HCT116 (cell line): ENCODE measurements at regions not wholly inside any gene's neighbourhood (a gene's known extent, or its start where the extent isn't known, plus 50 kb on each side); places are given as distances from the start of the nearest gene placed in this dataset.

Experiments used
- ATAC-seq: fragments of 200-7000 bp; cut with Tn5 transposase; 2 replicates; pipeline ENCODE4 v1.9.1; 2020; ENCODE audit warnings: mild to moderate bottlenecking, moderate library complexity
- BruUV-seq: library from RNA; stranded (reverse); fragments of 400-500 nt; replicated peaks from 2 replicates; lab custom pipeline; 2021; lab: Mats Ljungman, UMichigan
- CTCF ChIA-PET: fragments of 300-600 bp; sonication (Branson Sonifier 250); formaldehyde crosslinking; loops from one replicate; lab custom pipeline; 2021; ENCODE audit warnings: antibody characterized with exemption; lab: Charles Lee
- POLR2A ChIA-PET: fragments of 300-600, 350-600 bp; sonication (Branson Sonifier 250); formaldehyde crosslinking; loops from one replicate; lab custom pipeline; 2021; ENCODE audit warnings: antibody characterized with exemption; lab: Charles Lee
- RAD21 ChIA-PET, 2 experiments: fragments of 300-600 bp; sonication (Branson Sonifier 250); formaldehyde crosslinking; loops; one replicate each; lab custom pipeline; 2023; ENCODE audit warnings: low total read pairs in 2 of 2; ENCODE audit not compliant: uncharacterized antibody in 2 of 2, unreplicated experiment in 2 of 2, low non-redundant PET in 1 of 2; lab: Charles Lee
- DNase-seq: peaks from one replicate; pipeline ENCODE4 v3.0.0-alpha.2; 2010; ENCODE audit warnings: low read depth, low spot score
- H2AFZ ChIP-seq: fragments of 200-600 bp; shearing (Covaris generic), sonication (generic); 2 replicates; pipeline ENCODE4 v1.6.1; 2017; ENCODE audit warnings: low read depth, mixed run types, mixed read lengths, antibody characterized with exemption, low read length; ENCODE audit not compliant: poor library complexity, severe bottlenecking
- H3K27ac ChIP-seq: 2 replicates; pipeline ENCODE4 v1.5.1; 2012; ENCODE audit warnings: low read depth, low read length
- H3K27me3 ChIP-seq: fragments of 200-600 bp; sonication (generic); 2 replicates; pipeline ENCODE4 v1.6.1; 2016; ENCODE audit warnings: mixed run types, low read length, mixed read lengths; ENCODE audit not compliant: insufficient read depth
- H3K36me3 ChIP-seq, 2 experiments: fragments of 200-500 bp in 1 of 2; fragments of 200-600 bp in 1 of 2; sonication (Bioruptor generic) in 1 of 2; sonication (generic) in 1 of 2; 2 replicates each; pipeline versions ENCODE4 v1.5.1 to v1.6.1; 2014 to 2016; ENCODE audit warnings: low read length in 2 of 2, inconsistent platforms in 1 of 2, mixed read lengths in 1 of 2, mixed run types in 1 of 2; ENCODE audit not compliant: insufficient read depth in 2 of 2, control insufficient read depth in 1 of 2
- H3K4me1 ChIP-seq, 2 experiments: fragments of 200-600 bp in 1 of 2; sonication (generic) in 1 of 2; 2 replicates each; pipeline versions ENCODE4 v1.5.1 to v1.6.1; 2012 to 2017; ENCODE audit warnings: low read length in 2 of 2, inconsistent platforms in 1 of 2, mild to moderate bottlenecking in 1 of 2, mixed read lengths in 1 of 2, mixed run types in 1 of 2, moderate library complexity in 1 of 2; ENCODE audit not compliant: insufficient read depth in 2 of 2, control insufficient read depth in 1 of 2
- H3K4me2 ChIP-seq: fragments of 200-600 bp; sonication (generic); 2 replicates; pipeline ENCODE4 v1.6.1; 2017; ENCODE audit warnings: mixed run types, low read length, mixed read lengths
- H3K4me3 ChIP-seq, 2 experiments: fragments of 200-600 bp in 1 of 2; sonication (generic) in 1 of 2; replicated peaks in 1 of 2; 2 replicates each; pipeline ENCODE4 v1.5.1; 2011 to 2016; ENCODE audit warnings: low read length in 2 of 2, control low read depth in 1 of 2, low read depth in 1 of 2, mild to moderate bottlenecking in 1 of 2, mixed read lengths in 1 of 2, mixed run types in 1 of 2
- H3K79me2 ChIP-seq: fragments of 200-600 bp; sonication (generic); 2 replicates; pipeline ENCODE4 v1.6.1; 2017; ENCODE audit warnings: mild to moderate bottlenecking, mixed run types, low read length, moderate library complexity, mixed read lengths; ENCODE audit not compliant: insufficient read depth
- H3K9ac ChIP-seq: fragments of 200-600 bp; sonication (generic); 2 replicates; pipeline ENCODE4 v1.6.1; 2016; ENCODE audit warnings: low read length, mixed read lengths
- H3K9me2 ChIP-seq: fragments of 200-600 bp; sonication (generic), shearing (Covaris generic); 2 replicates; pipeline ENCODE4 v1.6.1; 2017; ENCODE audit warnings: mixed run types, mild to moderate bottlenecking, moderate library complexity; ENCODE audit not compliant: insufficient read depth
- H3K9me3 ChIP-seq, 2 experiments: fragments of 200-500 bp in 1 of 2; fragments of 200-600 bp in 1 of 2; sonication (Bioruptor generic) in 1 of 2; sonication (generic) in 1 of 2; 2 replicates each; pipeline ENCODE4 v1.6.1; 2014 to 2017; ENCODE audit warnings: low read length in 2 of 2, mixed read lengths in 2 of 2, inconsistent platforms in 1 of 2, low read depth in 1 of 2, mild to moderate bottlenecking in 1 of 2, mixed run types in 1 of 2, moderate library complexity in 1 of 2; ENCODE audit not compliant: control insufficient read depth in 1 of 2, insufficient read depth in 1 of 2
- H4K20me1 ChIP-seq: fragments of 200-600 bp; sonication (generic), shearing (Covaris generic); 2 replicates; pipeline ENCODE4 v1.6.1; 2017; ENCODE audit warnings: mixed run types, mild to moderate bottlenecking, moderate library complexity; ENCODE audit not compliant: insufficient read depth
- ATF3 ChIP-seq: IDR thresholded peaks from 2 replicates; pipeline ENCODE4 v1.6.1; 2012
- CEBPB ChIP-seq: IDR thresholded peaks from 2 replicates; pipeline ENCODE4 v1.6.1; 2012; ENCODE audit warnings: low read depth
- CTCF ChIP-seq, 3 experiments: fragments of 200-600 bp in 1 of 3; sonication (generic) in 1 of 3; IDR thresholded peaks in 2 of 3; conservative IDR thresholded peaks in 1 of 3; 2 replicates each; pipeline ENCODE4 v1.5.1; 2012 to 2017; ENCODE audit warnings: low read depth in 2 of 3, low read length in 2 of 3, antibody characterized with exemption in 1 of 3, borderline replicate concordance in 1 of 3, control low read depth in 1 of 3, mild to moderate bottlenecking in 1 of 3, mixed read lengths in 1 of 3, mixed run types in 1 of 3, moderate library complexity in 1 of 3; ENCODE audit not compliant: insufficient read depth in 1 of 3
- EGR1 ChIP-seq: IDR thresholded peaks from 2 replicates; pipeline ENCODE4 v1.6.1; 2012; ENCODE audit warnings: low read depth
- EZH2 ChIP-seq: fragments of 200-600 bp; sonication (generic); IDR thresholded peaks from 2 replicates; pipeline ENCODE4 v1.6.1; 2017; ENCODE audit warnings: antibody characterized with exemption, mixed run types
- EZH2phosphoT487 ChIP-seq: fragments of 200-600 bp; IDR thresholded peaks from 2 replicates; pipeline ENCODE4 v1.6.1; 2018; ENCODE audit warnings: antibody characterized with exemption, borderline replicate concordance
- JUND ChIP-seq: IDR thresholded peaks from 2 replicates; pipeline ENCODE4 v1.6.1; 2012
- MAX ChIP-seq: IDR thresholded peaks from 2 replicates; pipeline ENCODE4 v1.6.1; 2012
- POLR2A ChIP-seq: IDR thresholded peaks from 2 replicates; pipeline ENCODE4 v1.7.0; 2011; ENCODE audit warnings: borderline replicate concordance; ENCODE audit not compliant: insufficient read depth, insufficient read length; ENCODE audit errors: extremely low read depth
- POLR2AphosphoS5 ChIP-seq: IDR thresholded peaks from 2 replicates; pipeline ENCODE4 v1.6.1; 2011; ENCODE audit warnings: mild to moderate bottlenecking, low read depth, low read length, moderate library complexity
- RAD21 ChIP-seq: IDR thresholded peaks from 2 replicates; pipeline ENCODE4 v1.6.1; 2012; ENCODE audit warnings: low read depth, mild to moderate bottlenecking
- REST ChIP-seq: IDR thresholded peaks from 2 replicates; pipeline ENCODE4 v1.6.1; 2012; ENCODE audit warnings: low read depth
- SRF ChIP-seq: IDR thresholded peaks from 2 replicates; pipeline ENCODE4 v1.6.1; 2012; ENCODE audit warnings: low read depth
- TCF7L2 ChIP-seq: IDR thresholded peaks from 2 replicates; pipeline ENCODE4 v1.7.0; 2011; ENCODE audit warnings: borderline replicate concordance, inconsistent platforms; ENCODE audit not compliant: insufficient read depth, insufficient read length; ENCODE audit errors: extremely low read depth
- ZFX ChIP-seq: fragments of 450-650 bp; IDR thresholded peaks from 2 replicates; pipeline ENCODE4 v1.6.1; 2017
- ZNF274 ChIP-seq: fragments of 200-500 bp; sonication (Bioruptor generic); IDR thresholded peaks from 2 replicates; pipeline ENCODE4 v1.6.1; 2014; ENCODE audit warnings: mild to moderate bottlenecking, low read depth, low read length, inconsistent platforms
- intact Hi-C: fragments of 100-400 bp; cut with micrococcal nuclease; formaldehyde crosslinking; loops from 2 replicates; pipeline ENCODE4 v1.10.0; 2022

- no peak for TF ChIP-seq REST
- no peak for TF ChIP-seq MAX
- TF ChIP-seq ZFX, result no peak
- no peak for TF ChIP-seq EGR1
Observed at GRCh38 chr20:60294632-60295031, 336.4 kb downstream of the CDH26 start (continued).

- ChIA-PET POLR2A (no interaction called here), RAD21 (no interaction called here), CTCF (no interaction called here)
- H3K4me2 ChIP-seq, result no peak overlapping the region
- no peak overlapping the region for H3K4me3 ChIP-seq
- no peaks in the 10 kb centered on the region for H3K36me3 ChIP-seq
- no peak for ATAC-seq
- intact Hi-C loops, result no loop called here
- H3K27ac ChIP-seq, result no peak overlapping the region
- DNase-seq, result no peak
- H4K20me1 ChIP-seq, result no peaks in the 10 kb centered on the region
- no peak overlapping the region for H2AFZ ChIP-seq
- H3K27me3 ChIP-seq, result no peaks in the 10 kb centered on the region
- no peaks in the 10 kb centered on the region for H3K79me2 ChIP-seq
- H3K9ac ChIP-seq, result no peak overlapping the region
- BruUV-seq, result no TSS peak
- H3K4me1 ChIP-seq, result no peaks in the 10 kb centered on the region
- H3K9me2 ChIP-seq, result no peaks in the 10 kb centered on the region
- peaks cover 8 to 12% of the 10 kb centered on the region in 2 experiments; a peak in 2 of 4 replicates for H3K9me3 ChIP-seq
- no peak for TF ChIP-seq EGR1
- TF ChIP-seq ZNF274, result no peak
- no peak for TF ChIP-seq RAD21
- no peak for TF ChIP-seq EZH2phosphoT487
- TF ChIP-seq ATF3, result no peak
- no peak for TF ChIP-seq POLR2A
- no peak for TF ChIP-seq MAX
- TF ChIP-seq EZH2, result no peak
- TF ChIP-seq REST, result no peak
- no peak for TF ChIP-seq SRF
- TF ChIP-seq ZFX, result no peak
- TF ChIP-seq JUND, result no peak
- no peak for TF ChIP-seq CTCF (IDR thresholded peaks at IDR 0.05 in 2 of 3, conservative IDR thresholded peaks at IDR 0.05 in 1 of 3; ENCODE audit: borderline replicate concordance in 1 of 3, insufficient read depth in 1 of 3, low read depth in 2 of 3, low read length in 2 of 3)
- no peak for TF ChIP-seq TCF7L2
- TF ChIP-seq POLR2AphosphoS5, result no peak
- no peak for TF ChIP-seq CEBPB
Observed at GRCh38 chr20:60295214-60295613, 337.0 kb downstream of the CDH26 start.
